K562 (cell line): ENCODE measurements at regions not wholly inside any gene's neighbourhood (a gene's known extent, or its start where the extent isn't known, plus 50 kb on each side); places are given as distances from the start of the nearest gene placed in this dataset.

Source experiments
- ATAC-seq: fragments of 200-7000 bp; cut with Tn5 transposase; 3 replicates; pipeline ENCODE4 v1.9.1; 2020; ENCODE audit warnings: moderate library complexity
- BruUV-seq: library from RNA; stranded (reverse); fragments of 400-500 nt; replicated peaks from 2 replicates; lab custom pipeline; 2021; lab: Mats Ljungman, UMichigan
- CTCF ChIA-PET: fragments of 300-600 bp; formaldehyde crosslinking; extraction: SDS; loops from one replicate; lab custom pipeline; 2021; ENCODE audit warnings: low intra/inter-chr PET ratio; lab: Yijun Ruan, JAX
- POLR2A ChIA-PET: fragments of 300-600, 350-650 bp; sonication (Branson Sonifier 250); formaldehyde crosslinking; extraction: SDS; loops from one replicate; lab custom pipeline; 2021; ENCODE audit warnings: antibody characterized with exemption, inconsistent platforms; lab: Yijun Ruan, JAX
- DNase-seq, 4 experiments: peaks; one replicate each; pipeline versions ENCODE4 v3.0.0 to v3.0.0-alpha.2; 2011 to 2018; ENCODE audit warnings: low spot score in 3 of 4, mixed read lengths in 3 of 4; ENCODE audit errors: extremely low read depth in 1 of 4
- FAIRE-seq: peaks from 2 replicates; lab custom pipeline; 2011; peaks lifted over from hg19 to GRCh38; lab: Jason Lieb, UNC
- H2AFZ ChIP-seq: 2 replicates; pipeline ENCODE4 v1.6.0; 2011; ENCODE audit warnings: low read depth, low read length, control low read depth, inconsistent platforms
- H3K27ac ChIP-seq: fragments of 200-600 bp; 3 replicates; pipeline ENCODE4 v1.8.0; 2011; ENCODE audit warnings: low read depth, mild to moderate bottlenecking, control low read depth, inconsistent platforms, low read length, moderate library complexity, mixed read lengths; ENCODE audit errors: extremely low read depth
- H3K27me3 ChIP-seq, 2 experiments: fragments of 300-600 bp in 1 of 2; 2 replicates in 1 of 2; 3 replicates in 1 of 2; pipeline versions ENCODE4 v1.6.0 to v1.8.0; 2011; ENCODE audit warnings: inconsistent platforms in 2 of 2, low read length in 2 of 2, mild to moderate bottlenecking in 1 of 2, mixed read lengths in 1 of 2, moderate library complexity in 1 of 2; ENCODE audit not compliant: control insufficient read depth in 2 of 2, insufficient read depth in 2 of 2
- H3K36me3 ChIP-seq: fragments of 300-600 bp; 3 replicates; pipeline ENCODE4 v1.8.0; 2011; ENCODE audit warnings: mild to moderate bottlenecking, low read length, inconsistent platforms; ENCODE audit not compliant: control insufficient read depth, insufficient read depth
- H3K4me1 ChIP-seq, 2 experiments: fragments of 200-600 bp in 1 of 2; replicated peaks in 1 of 2; 2 replicates in 1 of 2; 3 replicates in 1 of 2; pipeline versions ENCODE4 v1.5.1 to v1.8.0; 2011; ENCODE audit warnings: inconsistent platforms in 2 of 2, low read length in 2 of 2, mild to moderate bottlenecking in 1 of 2, mixed read lengths in 1 of 2, moderate library complexity in 1 of 2; ENCODE audit not compliant: control insufficient read depth in 2 of 2, insufficient read depth in 2 of 2
- H3K4me2 ChIP-seq: 2 replicates; pipeline ENCODE4 v1.6.1; 2011; ENCODE audit warnings: low read length, control low read depth, inconsistent platforms, mixed read lengths; ENCODE audit not compliant: insufficient read depth
- H3K4me3 ChIP-seq: fragments of 200-600 bp; sonication (generic), shearing (Covaris generic); 2 replicates; pipeline ENCODE4 v1.5.1; 2016; ENCODE audit warnings: control low read depth, inconsistent platforms
- H3K79me2 ChIP-seq: fragments of 200-600 bp; 3 replicates; pipeline ENCODE4 v1.8.0; 2011; ENCODE audit warnings: low read length, inconsistent platforms; ENCODE audit not compliant: control insufficient read depth, insufficient read depth
- H3K9ac ChIP-seq, 2 experiments: 2 replicates each; pipeline versions ENCODE4 v1.6.0 to v1.6.1; 2011; ENCODE audit warnings: low read depth in 2 of 2, low read length in 2 of 2, control low read depth in 1 of 2, inconsistent platforms in 1 of 2, mild to moderate bottlenecking in 1 of 2, mixed read lengths in 1 of 2; ENCODE audit not compliant: insufficient read depth in 1 of 2
- H3K9me1 ChIP-seq: one replicate; pipeline ENCODE4 v1.6.0; 2011; ENCODE audit warnings: inconsistent platforms, mild to moderate bottlenecking, low read length, moderate library complexity; ENCODE audit not compliant: control insufficient read depth, insufficient read depth
- H3K9me3 ChIP-seq: replicated peaks from 2 replicates; pipeline ENCODE4 v1.5.1; 2011; ENCODE audit warnings: low read depth, low read length, inconsistent platforms; ENCODE audit not compliant: control insufficient read depth, insufficient read depth
- H4K20me1 ChIP-seq: replicated peaks from 2 replicates; pipeline ENCODE4 v1.6.1; 2011; ENCODE audit warnings: low read length, inconsistent platforms, mixed read lengths; ENCODE audit not compliant: control insufficient read depth, insufficient read depth
- BMI1 ChIP-seq: fragments of 150-350 bp; IDR thresholded peaks from 2 replicates; pipeline ENCODE4 v1.6.1; 2014; ENCODE audit warnings: low read length
- BRD9 ChIP-seq: fragments of 450-650 bp; IDR thresholded peaks from 2 replicates; pipeline ENCODE4 v1.6.1; 2018; ENCODE audit warnings: low read depth; ENCODE audit not compliant: partially characterized antibody
- CBX2 ChIP-seq: fragments of 200-600 bp; sonication (generic); IDR thresholded peaks from one replicate; pipeline ENCODE4 v1.6.1; 2012; ENCODE audit warnings: mild to moderate bottlenecking, low read length, inconsistent platforms; ENCODE audit not compliant: insufficient read depth, poor library complexity, severe bottlenecking
- FOXK1 ChIP-seq: sonication (generic); formaldehyde crosslinking; IDR thresholded peaks from 2 replicates; pipeline ENCODE4 v1.8.0; 2022; ENCODE audit warnings: missing genetic modification reagents, mild to moderate bottlenecking, borderline replicate concordance
- KAT2B ChIP-seq: IDR thresholded peaks from one replicate; pipeline ENCODE4 v1.6.1; 2012; ENCODE audit warnings: low read depth, mild to moderate bottlenecking, control low read depth, inconsistent platforms, low read length, moderate library complexity
- MYBL2 ChIP-seq, 2 experiments: fragments of 450-650 bp in 1 of 2; sonication (generic) in 1 of 2; formaldehyde crosslinking in 1 of 2; IDR thresholded peaks; 2 replicates each; pipeline versions ENCODE4 v1.6.1 to v1.8.1; 2017 to 2022; ENCODE audit warnings: borderline replicate concordance in 1 of 2, inconsistent platforms in 1 of 2, low read depth in 1 of 2, mild to moderate bottlenecking in 1 of 2, missing genetic modification reagents in 1 of 2, moderate library complexity in 1 of 2
- NFIC ChIP-seq: fragments of 450-650 bp; IDR thresholded peaks from 2 replicates; pipeline ENCODE4 v1.6.1; 2017; ENCODE audit warnings: mild to moderate bottlenecking, inconsistent platforms
- NFRKB ChIP-seq: fragments of 450-650 bp; IDR thresholded peaks from 2 replicates; pipeline ENCODE4 v1.6.1; 2016; ENCODE audit warnings: low read depth
- PPARD ChIP-seq: fragments of 250-450 bp; sonication (Bioruptor Pico); IDR thresholded peaks from 2 replicates; pipeline ENCODE4 v1.8.0; 2022; ENCODE audit warnings: inconsistent platforms, mild to moderate bottlenecking, moderate library complexity
- SAFB ChIP-seq: fragments of 200-400 bp; formaldehyde crosslinking; IDR thresholded peaks from 2 replicates; pipeline ENCODE4 v1.6.1; 2017; ENCODE audit warnings: low read depth, low read length, borderline replicate concordance
- ZFPM2 ChIP-seq: fragments of 250-450 bp; sonication (Bioruptor Pico); IDR thresholded peaks from 2 replicates; pipeline ENCODE4 v1.5.1; 2022; ENCODE audit warnings: mild to moderate bottlenecking
- ZKSCAN3 ChIP-seq: fragments of 250-450 bp; sonication (Bioruptor Pico); IDR thresholded peaks from 2 replicates; pipeline ENCODE4 v1.4.0; 2020
- ZNF140 ChIP-seq: fragments of 250-450 bp; sonication (Bioruptor Pico); IDR thresholded peaks from 2 replicates; pipeline ENCODE4 v1.8.0; 2021; ENCODE audit warnings: moderate library complexity, mild to moderate bottlenecking, inconsistent platforms
- ZNF212 ChIP-seq: fragments of 450-650 bp; formaldehyde crosslinking; IDR thresholded peaks from 2 replicates; pipeline ENCODE4 v1.4.0; 2020; ENCODE audit warnings: mild to moderate bottlenecking
- ZNF449 ChIP-seq: fragments of 250-450 bp; sonication (Bioruptor Pico); IDR thresholded peaks from 2 replicates; pipeline ENCODE4 v1.8.0; 2022; ENCODE audit warnings: moderate library complexity, mild to moderate bottlenecking, inconsistent platforms
- WGBS: fragments of 100-300 bp; shearing (Covaris generic); methylation state at CpG from one replicate; pipeline ENCODE4 v1.1.6; 2016; ENCODE audit warnings: low coverage, mixed read lengths; ENCODE audit not compliant: insufficient coverage; ENCODE audit errors: missing lambda C conversion rate; 5-methylcytosine and 5-hydroxymethylcytosine counted together
- in situ Hi-C: fragments of 300-500 bp; cut with MboI; formaldehyde crosslinking; loops from 4 replicates; pipeline ENCODE4 v1.15.0; 2018; ENCODE audit warnings: inconsistent platforms, mixed read lengths
- intact Hi-C: fragments of 100-400 bp; cut with micrococcal nuclease; formaldehyde crosslinking; loops from 2 replicates; pipeline ENCODE4 v1.14.2; 2022
- TF ChIP-seq, protein P1 (sequence below): fragments of 450-650 bp; IDR thresholded peaks from 2 replicates; pipeline ENCODE4 v1.6.1; 2016; ENCODE audit warnings: borderline replicate concordance
- TF ChIP-seq, protein P2 (sequence below): fragments of 250-450 bp; sonication (Bioruptor Pico); IDR thresholded peaks from 2 replicates; pipeline ENCODE4 v1.5.0; 2021

- TF ChIP-seq MYBL2 (IDR thresholded peaks at IDR 0.05; ENCODE audit: low read depth) (no peak), MYBL2 (CRISPR knock-in tag; IDR thresholded peaks at IDR 0.05; ENCODE audit: borderline replicate concordance) (no peak), BRD9 (no peak)
Observed at GRCh38 chr2:16394072-16394985, 271.3 kb downstream of the CYRIA start (continued).

- Histone ChIP-seq H3K27me3 (peaks cover 7 to 12% of the 10 kb centered on the region in 2 experiments; a peak in 3 of 5 replicates), H3K4me3 (no peak overlapping the region), H3K4me1 (peaks cover 3 to 4% of the 10 kb centered on the region in 2 experiments; a peak in 2 of 5 replicates), H3K27ac (no peak overlapping the region), H4K20me1 (no peaks in the 10 kb centered on the region), H3K9me3 (no peaks in the 10 kb centered on the region), H2AFZ (no peak overlapping the region), H3K9me1 (no peaks in the 10 kb centered on the region), H3K36me3 (no peaks in the 10 kb centered on the region), H3K79me2 (no peaks in the 10 kb centered on the region), H3K4me2 (no peak overlapping the region), H3K9ac (no peak overlapping the region)
- DNase-seq = no peak
- no TSS peak for BruUV-seq
- in situ Hi-C loops (no loop called here), intact Hi-C loops (no loop called here)
- no peak for FAIRE-seq
- WGBS = 19% methylated on average over 8 of the region's 8 CpGs
- ChIA-PET POLR2A (no interaction called here), CTCF (no interaction called here)
- no peak for ATAC-seq
- no peak for TF ChIP-seq ZNF449 (CRISPR knock-in tag)
- no peak for TF ChIP-seq SAFB
- TF ChIP-seq, protein P1, sequence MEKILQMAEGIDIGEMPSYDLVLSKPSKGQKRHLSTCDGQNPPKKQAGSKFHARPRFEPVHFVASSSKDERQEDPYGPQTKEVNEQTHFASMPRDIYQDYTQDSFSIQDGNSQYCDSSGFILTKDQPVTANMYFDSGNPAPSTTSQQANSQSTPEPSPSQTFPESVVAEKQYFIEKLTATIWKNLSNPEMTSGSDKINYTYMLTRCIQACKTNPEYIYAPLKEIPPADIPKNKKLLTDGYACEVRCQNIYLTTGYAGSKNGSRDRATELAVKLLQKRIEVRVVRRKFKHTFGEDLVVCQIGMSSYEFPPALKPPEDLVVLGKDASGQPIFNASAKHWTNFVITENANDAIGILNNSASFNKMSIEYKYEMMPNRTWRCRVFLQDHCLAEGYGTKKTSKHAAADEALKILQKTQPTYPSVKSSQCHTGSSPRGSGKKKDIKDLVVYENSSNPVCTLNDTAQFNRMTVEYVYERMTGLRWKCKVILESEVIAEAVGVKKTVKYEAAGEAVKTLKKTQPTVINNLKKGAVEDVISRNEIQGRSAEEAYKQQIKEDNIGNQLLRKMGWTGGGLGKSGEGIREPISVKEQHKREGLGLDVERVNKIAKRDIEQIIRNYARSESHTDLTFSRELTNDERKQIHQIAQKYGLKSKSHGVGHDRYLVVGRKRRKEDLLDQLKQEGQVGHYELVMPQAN = no peak
- TF ChIP-seq ZFPM2 (CRISPR knock-in tag) = no peak
- TF ChIP-seq KAT2B = no peak
- no peak for TF ChIP-seq PPARD
- TF ChIP-seq ZNF140 (CRISPR knock-in tag) = no peak
- TF ChIP-seq ZNF212 (CRISPR knock-in tag) = no peak
- TF ChIP-seq NFIC = no peak
- no peak for TF ChIP-seq ZKSCAN3 (CRISPR knock-in tag)
- no peak for TF ChIP-seq CBX2
- TF ChIP-seq FOXK1 (CRISPR knock-in tag) = no peak
- TF ChIP-seq, protein P2, sequence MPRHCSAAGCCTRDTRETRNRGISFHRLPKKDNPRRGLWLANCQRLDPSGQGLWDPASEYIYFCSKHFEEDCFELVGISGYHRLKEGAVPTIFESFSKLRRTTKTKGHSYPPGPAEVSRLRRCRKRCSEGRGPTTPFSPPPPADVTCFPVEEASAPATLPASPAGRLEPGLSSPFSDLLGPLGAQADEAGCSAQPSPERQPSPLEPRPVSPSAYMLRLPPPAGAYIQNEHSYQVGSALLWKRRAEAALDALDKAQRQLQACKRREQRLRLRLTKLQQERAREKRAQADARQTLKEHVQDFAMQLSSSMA = no peak
- no peak for TF ChIP-seq NFRKB
- no peak for TF ChIP-seq BMI1
Observed at GRCh38 chr2:16393500-16394071, 272.0 kb downstream of the CYRIA start.
